GM18502 (cell line): ENCODE measurements at regions not wholly inside any gene's neighbourhood (a gene's known extent, or its start where the extent isn't known, plus 50 kb on each side); places are given as distances from the start of the nearest gene placed in this dataset.
"Not testable (repeated sequence)": the region's sequence is repeated elsewhere in the genome, so short reads cannot be mapped to it uniquely, and the experiment has no call there.

ENCODE experiments used
- ATAC-seq: cut with Tn5 transposase; IDR thresholded peaks from one replicate; pipeline ENCODE4 v1.9.1; 2021; ENCODE audit warnings: mild to moderate bottlenecking; ENCODE audit not compliant: unreplicated experiment, poor library complexity

DNA sequence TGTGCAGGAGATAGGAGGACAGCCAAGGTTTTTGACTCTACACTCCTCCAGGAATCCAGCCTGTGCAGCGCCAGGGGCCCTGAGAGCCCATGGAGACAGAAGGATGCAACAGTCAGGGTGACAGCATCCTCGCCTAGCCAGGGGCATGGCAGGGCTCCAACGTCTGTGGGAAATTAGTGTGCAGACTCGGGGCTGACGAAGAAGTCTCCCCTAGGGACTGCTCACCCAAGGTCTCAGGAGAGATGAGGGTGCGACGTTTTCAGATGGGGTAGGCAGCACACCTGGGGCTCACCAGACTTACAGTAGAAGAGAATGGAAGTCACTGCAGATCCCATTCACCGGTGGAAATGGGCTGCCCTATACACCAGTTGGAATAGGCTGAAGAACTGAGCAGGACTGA, 241.7 kb downstream of the SETD4 start:
- ATAC-seq = no peak

DNA sequence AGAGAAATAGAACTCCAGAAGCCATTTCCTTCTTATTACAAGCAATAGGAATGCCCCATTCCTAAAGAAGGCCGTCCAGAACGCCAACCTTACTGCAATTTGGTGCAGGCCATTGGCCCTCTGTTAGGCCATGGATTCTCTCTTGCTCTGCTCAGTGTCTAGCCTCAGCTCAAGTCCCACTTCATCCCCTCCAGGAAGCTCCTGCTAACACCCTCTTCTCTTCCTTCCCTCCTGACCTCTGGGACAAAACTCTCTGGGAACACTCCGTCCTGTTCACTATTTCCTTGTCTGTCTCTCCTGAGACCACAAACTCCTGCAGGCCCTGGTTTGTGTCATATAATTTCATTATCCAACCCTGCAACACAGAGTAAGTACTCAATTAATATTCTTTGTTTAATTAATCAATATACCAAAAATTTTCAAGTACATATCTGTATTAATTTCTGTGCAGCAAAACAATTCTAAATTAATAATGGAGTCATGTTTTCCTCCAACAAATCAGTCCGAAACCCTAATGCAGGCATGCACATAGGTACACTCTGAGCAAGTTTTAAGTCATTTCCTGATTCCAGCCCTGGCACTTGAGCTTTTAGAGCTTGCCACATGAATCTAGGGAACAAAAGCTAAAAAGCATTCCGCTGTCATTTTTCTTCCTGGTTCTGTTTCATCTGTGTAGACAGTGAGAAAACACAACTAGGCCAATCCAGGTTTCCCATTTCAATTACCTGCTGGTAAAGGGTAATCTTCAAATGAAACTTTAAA, 245.3 kb downstream of the SETD4 start:
- ATAC-seq = no peak

GRCh38 chr21:35812679-35813078, 247.6 kb downstream of the SETD4 start:
- no peak for ATAC-seq

GRCh38 chr21:35811191-35811806, 249.0 kb downstream of the SETD4 start:
- no peak for ATAC-seq

GRCh38 chr21:35810431-35810970, 249.8 kb downstream of the SETD4 start:
- ATAC-seq = no peak

- no peak for ATAC-seq
Measured at GRCh38 chr21:35801391-35801790, 258.9 kb downstream of the SETD4 start.

DNA sequence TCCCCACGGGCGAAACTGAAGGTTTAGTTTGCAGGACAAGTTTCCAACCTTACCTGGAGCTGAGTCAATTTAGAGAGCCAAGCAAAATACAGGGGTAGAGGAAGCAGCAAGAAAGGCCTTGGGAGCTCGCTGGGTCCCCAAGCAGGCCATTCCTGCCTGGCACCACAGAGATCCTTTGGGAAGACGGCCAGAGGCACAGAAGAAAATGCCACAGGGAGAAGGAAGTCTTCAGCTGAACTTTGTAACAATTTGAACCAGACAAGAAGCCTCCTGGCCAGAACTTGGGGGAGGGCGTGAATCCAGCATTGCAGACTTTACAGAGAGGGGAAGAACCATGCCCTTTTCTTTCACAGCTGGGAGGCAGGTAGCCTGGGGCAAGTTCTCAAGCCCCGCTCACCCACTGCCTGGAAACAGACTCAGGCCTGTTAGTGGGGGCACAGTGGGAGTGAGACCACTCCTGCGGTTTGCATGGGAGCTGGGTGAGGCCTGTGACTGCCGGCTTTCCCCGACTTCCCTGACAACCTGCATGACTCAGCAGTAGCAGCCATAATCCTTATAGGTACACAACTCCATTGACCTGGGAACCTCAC, 259.4 kb downstream of the SETD4 start:
- not testable (repeated sequence) for ATAC-seq

GRCh38 chr21:35796844-35797243, 263.5 kb downstream of the SETD4 start:
- no peak for ATAC-seq

DNA sequence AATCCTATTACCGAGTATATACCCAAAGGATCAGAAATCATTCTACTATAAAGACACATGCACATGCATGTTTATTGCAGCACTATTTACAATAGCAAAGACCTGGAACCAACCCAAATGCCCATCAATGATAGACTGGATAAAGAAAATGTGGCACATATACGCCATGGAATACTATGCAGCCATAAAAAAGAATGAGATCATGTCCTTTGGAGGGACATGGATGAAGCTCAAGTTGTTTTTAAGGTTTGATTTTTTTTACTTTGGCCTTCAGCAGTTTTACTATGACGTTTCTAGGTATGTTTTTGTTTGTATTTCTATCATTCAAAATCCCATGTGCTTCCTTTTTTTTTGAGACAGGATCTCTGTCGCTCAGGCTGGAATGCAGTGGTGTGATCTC, 265.8 kb downstream of the SETD4 start:
- ATAC-seq = not testable (repeated sequence)

DNA sequence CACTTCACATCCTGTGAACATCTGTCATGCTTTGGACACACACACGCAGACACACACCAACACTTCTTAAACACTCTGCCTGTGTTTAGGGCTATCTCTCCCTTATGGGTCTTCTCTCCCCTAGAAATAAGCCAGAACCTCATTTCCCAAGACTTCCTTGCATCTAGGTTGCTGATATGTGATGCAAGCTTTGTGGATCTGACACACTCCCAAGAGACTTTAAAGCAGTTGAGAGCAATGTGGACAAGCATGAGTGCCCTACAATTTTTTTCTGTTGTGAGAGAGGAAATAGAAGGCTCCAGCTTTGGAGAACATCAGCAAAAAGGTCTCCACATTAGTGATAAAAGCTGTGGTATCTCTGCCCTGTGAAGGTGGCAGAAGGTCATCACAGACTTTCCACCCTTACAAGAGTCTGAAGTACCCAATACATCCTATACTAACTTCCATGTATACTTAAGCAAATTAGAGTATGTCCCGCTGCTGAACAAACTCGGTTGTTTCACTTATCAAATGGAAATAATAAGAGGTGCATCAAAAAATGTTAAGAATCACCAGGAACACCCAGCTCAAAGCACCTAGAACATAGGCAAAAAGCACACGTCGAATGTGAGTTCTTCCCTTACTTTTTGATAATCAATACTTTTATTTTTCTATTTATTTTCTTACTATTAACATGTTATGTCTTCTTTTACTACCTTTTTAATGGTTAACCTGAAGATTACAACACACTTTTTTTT, 267.6 kb downstream of the SETD4 start:
- no peak for ATAC-seq

DNA sequence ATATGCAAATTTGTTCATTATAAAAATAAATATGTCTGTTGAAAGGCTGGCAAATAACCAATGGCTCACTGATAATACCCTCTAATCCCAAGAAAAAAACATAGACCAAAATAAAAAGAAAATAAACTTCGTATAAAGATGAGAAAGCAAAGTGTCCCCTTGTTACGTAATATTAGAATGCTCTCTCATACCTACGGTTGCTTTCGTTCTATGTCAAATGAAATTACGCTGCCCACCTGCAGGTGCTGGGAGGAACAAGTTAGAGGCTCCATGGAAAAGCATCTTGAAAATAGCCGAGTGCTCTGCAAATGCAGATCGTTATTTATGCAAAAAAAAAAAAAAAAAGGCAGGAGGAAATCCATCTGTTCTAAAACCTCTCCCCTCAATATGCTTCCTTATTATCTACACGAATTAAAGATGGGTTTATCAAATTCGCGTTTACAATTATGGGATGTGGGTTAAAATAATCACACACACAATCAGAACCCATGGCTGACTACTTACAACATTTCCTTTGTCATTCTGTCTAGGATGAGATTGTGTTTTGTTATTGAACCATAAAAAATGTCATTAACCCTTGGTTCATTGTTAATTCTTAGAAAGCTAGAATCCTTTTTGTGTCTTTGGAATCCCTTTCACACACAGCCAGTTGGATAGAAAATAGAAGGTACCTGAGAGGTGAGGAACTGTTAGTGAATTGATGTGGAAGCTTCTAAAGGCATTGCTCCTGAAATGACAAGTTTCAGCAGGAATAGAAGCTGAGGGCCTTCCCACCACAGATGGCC, 268.6 kb downstream of the SETD4 start:
- ATAC-seq = no peak

- ATAC-seq = no peak
Measured at GRCh38 chr21:35783721-35784120, 276.6 kb downstream of the SETD4 start.

DNA sequence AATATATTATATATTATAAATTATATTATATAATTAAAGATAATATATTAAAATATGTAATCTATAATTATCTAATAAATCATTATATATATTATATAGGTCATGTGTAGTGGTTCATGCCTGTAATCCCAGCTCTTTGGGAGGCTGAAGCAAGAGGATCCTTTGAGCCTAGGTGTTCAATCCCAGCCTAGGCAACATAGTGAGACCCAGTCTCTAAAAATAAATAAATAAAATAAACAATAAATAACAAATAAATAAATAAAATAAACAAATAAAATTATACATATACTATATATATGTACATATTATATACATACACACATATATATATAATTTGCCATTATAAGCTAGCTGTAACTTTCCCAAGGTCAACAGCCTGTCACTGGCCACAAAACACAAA, 277.7 kb downstream of the SETD4 start:
- no peak for ATAC-seq

- ATAC-seq = no peak
Measured at GRCh38 chr21:35780983-35781382, 279.3 kb downstream of the SETD4 start.

DNA sequence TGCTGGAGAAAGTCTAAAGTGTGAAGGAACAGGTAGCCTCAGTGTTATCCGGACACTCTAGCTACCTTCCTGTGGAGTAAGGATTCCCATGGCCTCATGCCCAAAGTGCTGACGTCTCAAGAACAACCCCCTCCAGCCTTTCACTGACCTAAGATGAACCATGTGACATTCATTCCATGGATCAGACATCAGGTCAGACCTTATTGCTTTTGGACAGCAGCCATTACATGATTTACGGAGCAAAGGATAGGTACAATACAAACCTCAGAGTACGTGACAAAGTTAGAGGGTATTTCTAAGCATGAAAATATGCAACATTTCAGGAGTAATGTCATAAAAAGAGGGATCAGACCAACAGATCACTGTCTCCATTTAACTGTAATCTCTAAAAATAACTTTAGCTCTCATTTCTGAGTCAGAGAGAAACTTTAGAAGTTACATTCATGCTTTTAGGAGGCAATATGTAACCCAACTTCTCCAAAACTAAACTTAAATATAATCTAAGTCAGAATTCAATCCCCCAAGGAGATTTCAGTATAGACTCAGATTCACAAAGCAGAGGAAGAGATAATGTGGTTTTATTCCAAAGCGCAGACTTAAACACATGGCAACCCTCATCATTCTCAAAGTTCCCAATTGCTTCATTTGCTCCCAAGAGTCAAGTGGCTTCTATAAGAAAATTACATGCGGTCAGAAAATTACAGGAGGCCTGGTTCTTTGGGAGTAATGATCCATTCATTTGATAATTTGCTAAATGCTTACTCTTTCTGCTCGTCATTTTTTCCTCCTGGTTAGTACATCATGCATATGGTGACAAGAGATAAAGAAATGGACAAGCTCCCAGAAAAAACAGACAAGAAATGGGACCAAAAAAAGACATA, 280.4 kb downstream of the SETD4 start:
- ATAC-seq = no peak

DNA sequence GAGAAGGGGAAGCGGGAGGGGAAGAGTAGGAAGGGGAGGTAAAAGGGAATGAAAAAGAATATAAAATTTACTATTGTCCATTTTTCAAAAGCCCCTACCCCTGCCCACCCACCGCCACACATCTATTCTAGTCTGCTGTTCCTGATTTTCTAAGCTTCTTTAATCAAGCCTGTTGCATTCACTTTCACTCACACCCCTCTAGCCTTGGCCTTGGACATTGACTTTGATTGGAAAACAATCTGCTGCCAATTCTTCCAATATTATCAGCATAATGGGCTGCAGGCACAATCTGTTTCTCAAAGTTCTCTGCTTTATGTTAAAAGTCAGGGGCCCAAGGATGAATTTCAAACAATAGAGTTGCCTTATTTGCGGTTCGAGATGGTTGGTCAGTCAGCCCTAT, 281.2 kb downstream of the SETD4 start:
- ATAC-seq = no peak

- no peak for ATAC-seq
Measured at GRCh38 chr21:35777081-35777480, 283.2 kb downstream of the SETD4 start.

DNA sequence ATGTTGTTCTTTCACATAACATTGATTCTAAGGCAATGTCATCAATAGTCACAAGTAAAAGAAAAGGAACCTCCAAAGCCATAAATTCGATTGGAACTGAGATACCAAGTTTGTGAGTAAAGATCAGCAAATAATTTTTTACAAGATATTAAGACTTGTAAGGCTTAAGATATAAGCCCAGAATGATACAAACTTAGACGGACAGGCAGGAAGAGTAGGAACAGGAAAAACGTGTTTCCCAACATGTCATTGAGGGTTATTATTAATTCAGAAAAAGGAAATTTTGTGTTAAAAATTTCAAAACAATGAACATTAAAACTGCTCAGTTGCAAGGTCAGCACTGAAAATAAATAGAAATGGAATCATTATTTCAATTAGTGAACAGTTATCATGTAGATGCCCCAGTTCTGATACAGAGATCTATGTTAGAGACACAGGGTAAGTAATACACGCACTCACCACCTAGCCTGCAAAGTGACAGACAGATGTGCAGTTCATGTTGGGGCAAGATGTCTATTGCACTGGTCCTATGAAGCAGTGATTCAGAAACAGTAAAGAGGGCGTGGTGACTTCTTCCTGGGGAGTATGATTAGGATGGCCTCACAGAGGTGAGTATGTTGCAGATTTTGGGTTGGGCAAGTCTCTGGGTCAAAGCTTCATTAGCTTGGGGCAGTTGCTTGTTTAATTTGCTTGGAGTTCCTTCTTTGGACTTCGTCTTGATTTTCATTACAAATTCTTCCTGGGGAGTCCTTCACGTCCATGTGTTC, 284.4 kb downstream of the SETD4 start:
- ATAC-seq = no peak
